Osteocyte (in vitro differentiated cells): ENCODE measurements at regions not wholly inside any gene's neighbourhood (a gene's known extent, or its start where the extent isn't known, plus 50 kb on each side); places are given as distances from the start of the nearest gene placed in this dataset.

Source experiments
- DNase-seq: peaks from one replicate; pipeline ENCODE4 v3.0.0; 2021; ENCODE audit warnings: mixed read lengths; ENCODE audit not compliant: unreplicated experiment; ENCODE audit errors: extremely low spot score
- H3K27ac Mint-ChIP-seq: one replicate; pipeline ENCODE4 v1.8.0; 2021; ENCODE audit warnings: mild to moderate bottlenecking, mixed read lengths; ENCODE audit not compliant: unreplicated experiment
- H3K27me3 Mint-ChIP-seq: one replicate; pipeline ENCODE4 v1.8.0; 2021; ENCODE audit warnings: mixed read lengths; ENCODE audit not compliant: unreplicated experiment
- H3K36me3 Mint-ChIP-seq: one replicate; pipeline ENCODE4 v1.8.0; 2021; ENCODE audit warnings: mixed read lengths; ENCODE audit not compliant: unreplicated experiment
- H3K4me1 Mint-ChIP-seq: one replicate; pipeline ENCODE4 v1.8.0; 2021; ENCODE audit warnings: mixed read lengths; ENCODE audit not compliant: unreplicated experiment
- H3K4me3 Mint-ChIP-seq: one replicate; pipeline ENCODE4 v1.8.0; 2021; ENCODE audit warnings: mild to moderate bottlenecking, moderate library complexity, mixed read lengths; ENCODE audit not compliant: unreplicated experiment
- H3K9me3 Mint-ChIP-seq: one replicate; pipeline ENCODE4 v1.8.0; 2021; ENCODE audit warnings: mixed read lengths; ENCODE audit not compliant: unreplicated experiment
- TF ChIP-seq, protein P1 (sequence below): fragments of 200-600 bp; sonication (generic); IDR thresholded peaks from 2 replicates; pipeline ENCODE4 v1.5.0; 2021; ENCODE audit warnings: antibody characterized with exemption, mild to moderate bottlenecking, moderate library complexity

DNA sequence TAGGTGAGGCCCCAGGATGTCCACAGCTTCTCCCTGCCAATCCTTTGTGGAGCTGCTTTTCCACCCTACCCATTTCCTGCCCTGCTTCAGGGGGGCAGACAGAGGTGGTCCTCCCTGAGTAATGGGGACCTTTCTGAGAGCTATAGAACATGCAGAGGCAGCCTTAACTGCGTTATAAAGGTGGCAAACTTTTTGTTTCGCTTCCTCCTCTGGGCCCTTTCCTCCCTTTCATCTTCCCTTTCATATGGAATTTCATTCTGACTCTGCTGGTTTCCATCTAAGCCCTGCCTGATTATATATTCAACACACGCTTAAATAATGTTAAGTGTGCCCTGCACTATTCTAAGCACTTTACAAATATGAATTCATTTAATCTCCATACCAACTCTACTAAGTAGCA lies 169.3 kb upstream of the E2F8 start:
- H3K36me3 Mint-ChIP-seq: no peaks in the 10 kb centered on the region

DNA sequence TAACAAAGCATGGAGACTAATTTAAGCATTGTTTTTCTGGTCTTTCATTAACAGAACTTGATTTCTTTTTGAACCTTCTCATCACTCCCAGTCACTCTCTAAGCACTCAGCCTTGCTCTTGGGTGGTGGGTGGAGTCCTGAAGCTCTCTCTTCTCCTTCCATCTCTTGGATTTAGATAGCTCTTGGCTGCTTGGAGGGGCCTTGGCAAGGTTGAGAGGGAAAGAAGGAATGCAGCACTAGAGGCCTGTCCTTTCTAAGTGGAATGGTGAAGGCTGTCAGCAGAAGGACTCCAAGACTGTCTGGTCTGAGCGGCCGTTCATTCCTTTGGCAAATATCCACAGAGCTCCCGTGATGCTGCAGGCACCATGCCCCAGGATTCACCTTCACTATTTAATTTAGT lies 168.6 kb upstream of the E2F8 start:
- Mint-ChIP-seq H3K4me3 (no peak overlapping the region), H3K36me3 (no peaks in the 10 kb centered on the region), H3K27ac (no peak overlapping the region), H3K4me1 (peaks cover 3% of the 10 kb centered on the region), H3K27me3 (peaks cover 41% of the 10 kb centered on the region), H3K9me3 (no peaks in the 10 kb centered on the region)
- TF ChIP-seq, protein P1, sequence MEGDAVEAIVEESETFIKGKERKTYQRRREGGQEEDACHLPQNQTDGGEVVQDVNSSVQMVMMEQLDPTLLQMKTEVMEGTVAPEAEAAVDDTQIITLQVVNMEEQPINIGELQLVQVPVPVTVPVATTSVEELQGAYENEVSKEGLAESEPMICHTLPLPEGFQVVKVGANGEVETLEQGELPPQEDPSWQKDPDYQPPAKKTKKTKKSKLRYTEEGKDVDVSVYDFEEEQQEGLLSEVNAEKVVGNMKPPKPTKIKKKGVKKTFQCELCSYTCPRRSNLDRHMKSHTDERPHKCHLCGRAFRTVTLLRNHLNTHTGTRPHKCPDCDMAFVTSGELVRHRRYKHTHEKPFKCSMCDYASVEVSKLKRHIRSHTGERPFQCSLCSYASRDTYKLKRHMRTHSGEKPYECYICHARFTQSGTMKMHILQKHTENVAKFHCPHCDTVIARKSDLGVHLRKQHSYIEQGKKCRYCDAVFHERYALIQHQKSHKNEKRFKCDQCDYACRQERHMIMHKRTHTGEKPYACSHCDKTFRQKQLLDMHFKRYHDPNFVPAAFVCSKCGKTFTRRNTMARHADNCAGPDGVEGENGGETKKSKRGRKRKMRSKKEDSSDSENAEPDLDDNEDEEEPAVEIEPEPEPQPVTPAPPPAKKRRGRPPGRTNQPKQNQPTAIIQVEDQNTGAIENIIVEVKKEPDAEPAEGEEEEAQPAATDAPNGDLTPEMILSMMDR: no peak
- DNase-seq: no peak

More for the DNA sequence above, 169.3 kb upstream of the E2F8 start:
- Mint-ChIP-seq H3K9me3 (peaks cover 7% of the 10 kb centered on the region), H3K27me3 (peaks cover 46% of the 10 kb centered on the region), H3K4me3 (no peak overlapping the region), H3K4me1 (peaks cover 3% of the 10 kb centered on the region), H3K27ac (no peak overlapping the region)
- TF ChIP-seq, protein P1: no peak
- no peak for DNase-seq

DNA sequence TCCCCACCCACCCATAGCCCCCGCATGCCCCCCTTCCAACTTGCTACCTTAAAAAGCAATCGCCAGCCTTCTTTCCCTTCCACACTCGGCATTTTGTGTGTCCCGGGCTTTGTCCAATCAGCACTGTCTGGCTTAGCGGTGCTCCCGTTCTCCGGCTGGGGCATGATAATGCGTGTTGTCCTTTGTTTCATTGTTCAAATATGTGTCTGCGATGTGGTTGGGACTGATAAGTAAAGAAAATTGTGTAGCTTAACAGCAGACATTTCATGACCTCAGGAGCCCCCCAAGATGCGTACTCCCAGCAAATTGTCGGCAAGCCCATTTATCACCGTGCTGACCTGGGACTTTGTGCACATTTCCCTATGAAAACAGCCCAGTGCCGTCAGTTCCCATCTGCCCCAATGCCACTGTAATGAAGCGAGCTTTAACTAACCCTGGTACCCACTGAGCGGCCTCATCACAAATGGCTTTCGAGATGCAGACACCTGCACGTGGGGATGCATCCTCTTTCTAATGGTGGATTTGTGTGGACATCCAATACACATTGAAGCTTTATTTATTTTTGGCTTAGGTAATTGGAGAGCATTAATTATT lies 167.0 kb upstream of the E2F8 start:
- Mint-ChIP-seq H3K4me3 (no peak overlapping the region), H3K27me3 (peaks cover 33% of the 10 kb centered on the region), H3K36me3 (no peaks in the 10 kb centered on the region), H3K9me3 (no peaks in the 10 kb centered on the region), H3K27ac (no peak overlapping the region), H3K4me1 (peaks cover 3% of the 10 kb centered on the region)
- TF ChIP-seq, protein P1: no peak
- no peak for DNase-seq

DNA sequence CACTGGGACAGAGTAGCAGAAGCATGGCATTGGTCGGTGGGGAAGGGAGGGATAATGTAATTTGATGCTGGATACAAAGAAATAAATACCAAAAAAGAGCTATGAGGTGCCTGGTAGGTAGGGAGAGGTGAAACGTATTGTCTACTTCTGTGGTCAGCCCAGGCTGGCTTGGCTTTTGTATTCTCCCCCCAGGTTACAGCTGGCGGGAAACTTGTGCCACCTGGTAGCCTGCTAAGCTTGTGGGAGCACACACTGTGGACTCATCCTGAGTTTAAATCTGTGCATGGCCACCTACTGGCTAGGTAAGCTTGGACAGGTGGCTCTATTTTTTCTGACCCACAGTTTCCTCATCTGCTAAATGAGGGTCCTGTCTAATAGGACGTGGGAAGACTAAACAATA lies 165.2 kb upstream of the E2F8 start:
- TF ChIP-seq, protein P1: no peak

DNA sequence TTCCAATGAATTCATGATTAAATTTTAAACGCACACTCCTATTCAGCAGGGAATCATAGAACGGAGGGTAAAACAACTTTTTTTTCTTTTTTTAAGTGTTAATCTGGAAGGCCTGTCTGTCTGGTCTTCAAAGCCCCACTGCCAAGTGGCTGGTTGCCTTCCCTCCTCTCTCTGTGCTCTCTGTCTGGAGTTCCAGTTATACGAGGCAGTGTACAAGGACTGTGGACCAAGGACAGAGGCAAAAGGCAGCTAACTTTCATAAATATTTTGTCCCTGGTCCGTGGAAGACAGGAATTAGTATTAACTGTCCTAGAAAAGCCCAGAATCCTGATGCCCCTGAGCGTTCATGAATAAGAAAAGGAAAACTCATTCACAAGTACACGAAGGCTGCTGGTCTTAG lies 164.0 kb upstream of the E2F8 start:
- no peak overlapping the region for H3K4me3 Mint-ChIP-seq
- H3K9me3 Mint-ChIP-seq: no peaks in the 10 kb centered on the region
- peaks cover 24% of the 10 kb centered on the region for H3K27me3 Mint-ChIP-seq
- H3K27ac Mint-ChIP-seq: no peak overlapping the region
- H3K36me3 Mint-ChIP-seq: no peaks in the 10 kb centered on the region
- no peaks in the 10 kb centered on the region for H3K4me1 Mint-ChIP-seq
- no peak for DNase-seq
- TF ChIP-seq, protein P1: no peak

More for the DNA sequence above, 165.2 kb upstream of the E2F8 start:
- no peaks in the 10 kb centered on the region for H3K36me3 Mint-ChIP-seq
- no peaks in the 10 kb centered on the region for H3K9me3 Mint-ChIP-seq
- no peak overlapping the region for H3K4me3 Mint-ChIP-seq
- H3K27me3 Mint-ChIP-seq: peaks cover 28% of the 10 kb centered on the region
- no peak for DNase-seq
- H3K27ac Mint-ChIP-seq: no peak overlapping the region
- H3K4me1 Mint-ChIP-seq: no peaks in the 10 kb centered on the region
